H9 (cell line): ENCODE measurements at regions not wholly inside any gene's neighbourhood (a gene's known extent, or its start where the extent isn't known, plus 50 kb on each side); places are given as distances from the start of the nearest gene placed in this dataset.

ENCODE experiments used
- DNase-seq: peaks from one replicate; pipeline ENCODE4 v3.0.0-alpha.2; 2017
- H2AFZ ChIP-seq: one replicate; pipeline ENCODE4 v1.6.1; 2013; ENCODE audit warnings: mild to moderate bottlenecking, low read length, control low read depth, moderate library complexity
- H2AK5ac ChIP-seq: 2 replicates; pipeline ENCODE4 v1.6.1; 2013; ENCODE audit warnings: low read length, control low read depth, mixed read lengths; ENCODE audit not compliant: insufficient read length
- H2BK120ac ChIP-seq: one replicate; pipeline ENCODE4 v1.6.1; 2013; ENCODE audit warnings: low read depth, mild to moderate bottlenecking, low read length, control low read depth, inconsistent platforms; ENCODE audit not compliant: poor library complexity, severe bottlenecking
- H2BK12ac ChIP-seq: 2 replicates; pipeline ENCODE4 v1.6.1; 2013; ENCODE audit warnings: low read length, control low read depth, mixed read lengths, low read depth; ENCODE audit not compliant: insufficient read length
- H2BK15ac ChIP-seq: 2 replicates; pipeline ENCODE4 v1.6.1; 2013; ENCODE audit warnings: low read depth, low read length, control low read depth
- H2BK20ac ChIP-seq: one replicate; pipeline ENCODE4 v1.6.1; 2013; ENCODE audit warnings: low read depth, mild to moderate bottlenecking, low read length, control low read depth, inconsistent platforms; ENCODE audit not compliant: poor library complexity, severe bottlenecking
- H2BK5ac ChIP-seq: 2 replicates; pipeline ENCODE4 v1.6.1; 2013; ENCODE audit warnings: low read length, control low read depth, mixed read lengths; ENCODE audit not compliant: insufficient read length
- H3K14ac ChIP-seq: 2 replicates; pipeline ENCODE4 v1.6.1; 2013; ENCODE audit warnings: low read length, control low read depth; ENCODE audit not compliant: insufficient read depth
- H3K18ac ChIP-seq: 2 replicates; pipeline ENCODE4 v1.6.1; 2013; ENCODE audit warnings: low read depth, mild to moderate bottlenecking, mixed read lengths, low read length, control low read depth; ENCODE audit not compliant: insufficient read length
- H3K23ac ChIP-seq: 2 replicates; pipeline ENCODE4 v1.6.1; 2013; ENCODE audit warnings: low read length, control low read depth, mixed read lengths, low read depth; ENCODE audit not compliant: insufficient read length
- H3K23me2 ChIP-seq: 2 replicates; pipeline ENCODE4 v1.6.1; 2013; ENCODE audit warnings: low read depth, mild to moderate bottlenecking, mixed read lengths, low read length, control low read depth; ENCODE audit not compliant: insufficient read length, poor library complexity, severe bottlenecking
- H3K27ac ChIP-seq: 2 replicates; pipeline ENCODE4 v1.5.1; 2013; ENCODE audit warnings: low read length, control low read depth, mixed read lengths, low read depth; ENCODE audit not compliant: insufficient read length
- H3K27me3 ChIP-seq: 2 replicates; pipeline ENCODE4 v1.6.1; 2013; ENCODE audit warnings: low read length, control low read depth, inconsistent platforms; ENCODE audit not compliant: insufficient read depth
- H3K4ac ChIP-seq: 2 replicates; pipeline ENCODE4 v1.6.1; 2013; ENCODE audit warnings: low read depth, mild to moderate bottlenecking, control low read depth, inconsistent platforms, low read length, moderate library complexity
- H3K4me1 ChIP-seq: 2 replicates; pipeline ENCODE4 v1.6.1; 2013; ENCODE audit warnings: low read length, control low read depth, inconsistent platforms; ENCODE audit not compliant: insufficient read depth
- H3K4me2 ChIP-seq: 2 replicates; pipeline ENCODE4 v1.6.1; 2013; ENCODE audit warnings: low read length, control low read depth, mixed read lengths; ENCODE audit not compliant: insufficient read length, insufficient read depth
- H3K56ac ChIP-seq: 2 replicates; pipeline ENCODE4 v1.6.1; 2013; ENCODE audit warnings: low read depth, mild to moderate bottlenecking, mixed read lengths, low read length, control low read depth; ENCODE audit not compliant: insufficient read length
- H3K79me1 ChIP-seq: 2 replicates; pipeline ENCODE4 v1.6.1; 2013; ENCODE audit warnings: low read depth, mild to moderate bottlenecking, moderate library complexity, low read length, control low read depth, inconsistent platforms; ENCODE audit not compliant: insufficient read depth, poor library complexity, severe bottlenecking
- H3K79me2 ChIP-seq: 2 replicates; pipeline ENCODE4 v1.6.1; 2013; ENCODE audit warnings: low read length, control low read depth, inconsistent platforms; ENCODE audit not compliant: insufficient read depth
- H3K9ac ChIP-seq: 2 replicates; pipeline ENCODE4 v1.6.1; 2013; ENCODE audit warnings: low read length, control low read depth, mixed read lengths; ENCODE audit not compliant: insufficient read length; ENCODE audit errors: extremely low read depth
- H3K9me3 ChIP-seq: one replicate; pipeline ENCODE4 v1.6.1; 2013; ENCODE audit warnings: low read depth, low read length, inconsistent platforms; ENCODE audit not compliant: control insufficient read depth
- H3T11ph ChIP-seq: one replicate; pipeline ENCODE4 v1.6.1; 2013; ENCODE audit warnings: mild to moderate bottlenecking, low read length, control low read depth, inconsistent platforms
- H4K20me1 ChIP-seq: one replicate; pipeline ENCODE4 v1.6.1; 2013; ENCODE audit not compliant: control insufficient read depth, insufficient read length, insufficient read depth
- H4K5ac ChIP-seq: 2 replicates; pipeline ENCODE4 v1.6.1; 2013; ENCODE audit warnings: low read depth, mild to moderate bottlenecking, mixed read lengths, low read length, control low read depth; ENCODE audit not compliant: insufficient read length
- H4K8ac ChIP-seq: replicated peaks from 2 replicates; pipeline ENCODE4 v1.6.1; 2013; ENCODE audit warnings: low read length, control low read depth, mixed read lengths, low read depth; ENCODE audit not compliant: insufficient read length
- H4K91ac ChIP-seq: 2 replicates; pipeline ENCODE4 v1.6.1; 2013; ENCODE audit warnings: low read depth, mild to moderate bottlenecking, moderate library complexity, mixed read lengths, low read length, control low read depth; ENCODE audit not compliant: insufficient read length
- H3K27ac Mint-ChIP-seq, 3 experiments: 2 replicates in 2 of 3; 3 replicates in 1 of 3; pipeline ENCODE4 v1.8.0; 2020 to 2021; ENCODE audit warnings: mixed read lengths in 3 of 3, mild to moderate bottlenecking in 1 of 3, moderate library complexity in 1 of 3
- H3K27me3 Mint-ChIP-seq: 2 replicates; pipeline ENCODE4 v1.8.0; 2021; ENCODE audit warnings: low read depth, mild to moderate bottlenecking, moderate library complexity, mixed read lengths
- H3K36me3 Mint-ChIP-seq, 3 experiments: 2 replicates in 2 of 3; 3 replicates in 1 of 3; pipeline ENCODE4 v1.8.0; 2020 to 2021; ENCODE audit warnings: low read depth in 3 of 3, mixed read lengths in 3 of 3; ENCODE audit not compliant: insufficient read depth in 1 of 3
- H3K4me1 Mint-ChIP-seq, 2 experiments: 2 replicates each; pipeline ENCODE4 v1.8.0; 2020; ENCODE audit warnings: mixed read lengths in 2 of 2
- H3K4me3 Mint-ChIP-seq, 2 experiments: 2 replicates in 1 of 2; 3 replicates in 1 of 2; pipeline ENCODE4 v1.8.0; 2020 to 2021; ENCODE audit warnings: mild to moderate bottlenecking in 2 of 2, mixed read lengths in 2 of 2, moderate library complexity in 1 of 2
- H3K9me3 Mint-ChIP-seq, 2 experiments: 2 replicates in 1 of 2; 3 replicates in 1 of 2; pipeline ENCODE4 v1.8.0; 2020; ENCODE audit warnings: mild to moderate bottlenecking in 2 of 2, mixed read lengths in 2 of 2, moderate library complexity in 1 of 2
- WGBS: extraction: QIAGEN DNeasy Blood & Tissue Kit; methylation state at CpG from one replicate; pipeline ENCODE4 v1.1.7; 2013; ENCODE audit warnings: missing lambda C conversion rate, low lambda C conversion rate, mixed read lengths; ENCODE audit not compliant: insufficient read length; ENCODE audit errors: extremely low coverage; 5-methylcytosine and 5-hydroxymethylcytosine counted together
- TF ChIP-seq, protein P1 (sequence below): fragments of 200-600 bp; sonication (generic); conservative IDR thresholded peaks from 3 replicates; pipeline ENCODE4 v1.8.0; 2021; ENCODE audit warnings: antibody characterized with exemption, mild to moderate bottlenecking

DNA sequence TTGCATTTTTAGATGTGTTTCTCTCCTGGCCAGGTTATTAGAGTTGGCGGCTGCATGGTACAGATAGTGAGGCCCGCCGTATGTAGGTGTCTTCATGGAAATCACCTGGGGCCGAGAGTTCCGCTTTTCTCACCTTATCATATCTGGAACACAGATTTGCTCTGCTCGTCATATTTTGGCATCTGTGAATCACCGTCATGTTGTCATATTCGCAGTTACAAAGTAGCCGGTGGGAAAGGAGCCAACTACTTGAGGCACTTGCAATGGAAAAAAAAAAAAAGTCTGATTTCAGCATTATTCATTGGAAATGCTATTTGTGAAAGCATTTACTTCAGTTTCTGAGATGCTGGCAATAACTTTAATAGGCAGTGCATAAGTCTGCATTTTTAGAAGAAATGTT, 1715.2 kb upstream of the TENM3 start:
- H2BK15ac ChIP-seq = no peak overlapping the region
- H2AK5ac ChIP-seq = no peak overlapping the region
- no peak overlapping the region for H3K18ac ChIP-seq
- H4K20me1 ChIP-seq = no peaks in the 10 kb centered on the region
- H3K79me2 ChIP-seq = no peaks in the 10 kb centered on the region
- H3K4ac ChIP-seq = no peak overlapping the region
- H3K9ac ChIP-seq = no peak overlapping the region
- Mint-ChIP-seq H3K4me3 (no peak overlapping the region), H3K27ac (no peak overlapping the region), H3K9me3 (peaks cover 0 to 2% of the 10 kb centered on the region in 2 experiments; a peak in 3 of 5 replicates), H3K4me1 (peaks cover 19 to 20% of the 10 kb centered on the region in 2 experiments), H3K36me3 (no peaks in the 10 kb centered on the region), H3K27me3 (no peaks in the 10 kb centered on the region)
- DNase-seq = no peak
- no peaks in the 10 kb centered on the region for H3K79me1 ChIP-seq
- no CpG with 5 or more reads among the region's 9 CpGs for WGBS
- H2BK20ac ChIP-seq = no peak overlapping the region
- H3T11ph ChIP-seq = no peak overlapping the region
- H4K91ac ChIP-seq = no peak overlapping the region
- no peak overlapping the region for H3K14ac ChIP-seq
- H2AFZ ChIP-seq = no peak overlapping the region
- H4K8ac ChIP-seq = no peak overlapping the region
- no peak overlapping the region for H2BK120ac ChIP-seq
- no peak overlapping the region for H2BK5ac ChIP-seq
- H3K23ac ChIP-seq = no peak overlapping the region
- no peak overlapping the region for H3K4me2 ChIP-seq
- no peak overlapping the region for H3K56ac ChIP-seq
- no peaks in the 10 kb centered on the region for H3K9me3 ChIP-seq
- H3K23me2 ChIP-seq = no peaks in the 10 kb centered on the region
- H3K27ac ChIP-seq = no peak overlapping the region
- TF ChIP-seq, protein P1, sequence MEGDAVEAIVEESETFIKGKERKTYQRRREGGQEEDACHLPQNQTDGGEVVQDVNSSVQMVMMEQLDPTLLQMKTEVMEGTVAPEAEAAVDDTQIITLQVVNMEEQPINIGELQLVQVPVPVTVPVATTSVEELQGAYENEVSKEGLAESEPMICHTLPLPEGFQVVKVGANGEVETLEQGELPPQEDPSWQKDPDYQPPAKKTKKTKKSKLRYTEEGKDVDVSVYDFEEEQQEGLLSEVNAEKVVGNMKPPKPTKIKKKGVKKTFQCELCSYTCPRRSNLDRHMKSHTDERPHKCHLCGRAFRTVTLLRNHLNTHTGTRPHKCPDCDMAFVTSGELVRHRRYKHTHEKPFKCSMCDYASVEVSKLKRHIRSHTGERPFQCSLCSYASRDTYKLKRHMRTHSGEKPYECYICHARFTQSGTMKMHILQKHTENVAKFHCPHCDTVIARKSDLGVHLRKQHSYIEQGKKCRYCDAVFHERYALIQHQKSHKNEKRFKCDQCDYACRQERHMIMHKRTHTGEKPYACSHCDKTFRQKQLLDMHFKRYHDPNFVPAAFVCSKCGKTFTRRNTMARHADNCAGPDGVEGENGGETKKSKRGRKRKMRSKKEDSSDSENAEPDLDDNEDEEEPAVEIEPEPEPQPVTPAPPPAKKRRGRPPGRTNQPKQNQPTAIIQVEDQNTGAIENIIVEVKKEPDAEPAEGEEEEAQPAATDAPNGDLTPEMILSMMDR = no peak
- H3K4me1 ChIP-seq = peaks cover 8% of the 10 kb centered on the region
- H3K27me3 ChIP-seq = no peaks in the 10 kb centered on the region
- H2BK12ac ChIP-seq = no peak overlapping the region
- no peak overlapping the region for H4K5ac ChIP-seq
